Right renal pelvis (tissue), 4 donors: ENCODE measurements at regions not wholly inside any gene's neighbourhood (a gene's known extent, or its start where the extent isn't known, plus 50 kb on each side); places are given as distances from the start of the nearest gene placed in this dataset.

ENCODE experiments used
- DNase-seq, 4 donors: peaks; one replicate each; pipeline ENCODE4 v3.0.0-alpha.2; 2013; ENCODE audit warnings: low read depth in 4 of 4, low spot score in 3 of 4, missing footprints in 1 of 4

GRCh38 chr16:50856991-50857390 lies 115.1 kb downstream of the CYLD start:
- no peak for DNase-seq

- no peak for DNase-seq
Observed at GRCh38 chr16:50853329-50853728, 111.4 kb downstream of the CYLD start.
